ENCODE measurements at regions not wholly inside any gene's neighbourhood (a gene's known extent, or its start where the extent isn't known, plus 50 kb on each side); places are given as distances from the start of the nearest gene placed in this dataset.
A peak's percentile ranks its signal among the peaks of the same experiment; 100 is the strongest.

DNA sequence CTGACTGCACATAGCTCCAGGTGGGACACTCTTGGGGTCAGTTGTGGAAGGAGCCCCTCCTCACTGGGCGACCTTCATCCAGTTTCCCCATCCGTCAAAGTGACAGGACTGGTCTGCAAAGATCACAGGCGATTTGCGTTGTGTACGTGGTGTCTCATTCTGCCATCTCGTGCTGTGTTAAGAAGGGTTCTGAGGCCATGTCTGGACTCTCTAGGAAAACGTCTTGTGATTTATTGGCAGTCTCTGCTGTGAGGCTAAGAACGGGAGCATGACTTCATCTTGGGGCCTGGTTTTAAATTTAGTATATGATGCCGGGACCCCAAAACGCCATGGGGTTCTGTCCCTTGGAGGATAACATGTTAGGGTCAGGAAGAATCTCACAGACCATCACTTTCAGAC lies 65.2 kb upstream of the CIBAR2 start:
- Histone ChIP-seq H3K27ac (no peak overlapping the region), H3K4me3 (no peak overlapping the region), H3K27me3 (no peaks in the 10 kb centered on the region), H3K4me1 (peaks cover 24% of the 10 kb centered on the region in 3 donors), H3K36me3 (no peaks in the 10 kb centered on the region), H3K9me3 (no peaks in the 10 kb centered on the region)
- 84 to 87% methylated on average over 10 of the region's 10 CpGs for WGBS, 2 donors
- DNase-seq, result no peak
- intact Hi-C loops (cut with DNase I), result no loop called here
- no peak for TF ChIP-seq CTCF (IDR thresholded peaks at IDR 0.05)
- no peak for ATAC-seq
- no peak for FAIRE-seq

- no peak for TF ChIP-seq CTCF (IDR thresholded peaks at IDR 0.05)
- peak in 1 of 6 donors; percentile 29 for DNase-seq
- 90 to 93% methylated on average over 14 of the region's 14 CpGs for whole genome bisulfite sequencing, 2 donors
- no peaks in the 10 kb centered on the region for H3K36me3 ChIP-seq
- intact Hi-C loops (cut with DNase I), result no loop called here
- H3K4me3 ChIP-seq, result no peak overlapping the region
- no peaks in the 10 kb centered on the region for H3K27me3 ChIP-seq
- ATAC-seq, result no peak
- no peaks in the 10 kb centered on the region for H3K9me3 ChIP-seq
- H3K4me1 ChIP-seq, result peaks cover 19 to 24% (median 21%) of the 10 kb centered on the region in 3 donors
- no peak for FAIRE-seq
- H3K27ac ChIP-seq, result no peak overlapping the region
These were observed 65.8 kb upstream of the CIBAR2 start for GRCh38 chr16:85178006-85178591.

DNA sequence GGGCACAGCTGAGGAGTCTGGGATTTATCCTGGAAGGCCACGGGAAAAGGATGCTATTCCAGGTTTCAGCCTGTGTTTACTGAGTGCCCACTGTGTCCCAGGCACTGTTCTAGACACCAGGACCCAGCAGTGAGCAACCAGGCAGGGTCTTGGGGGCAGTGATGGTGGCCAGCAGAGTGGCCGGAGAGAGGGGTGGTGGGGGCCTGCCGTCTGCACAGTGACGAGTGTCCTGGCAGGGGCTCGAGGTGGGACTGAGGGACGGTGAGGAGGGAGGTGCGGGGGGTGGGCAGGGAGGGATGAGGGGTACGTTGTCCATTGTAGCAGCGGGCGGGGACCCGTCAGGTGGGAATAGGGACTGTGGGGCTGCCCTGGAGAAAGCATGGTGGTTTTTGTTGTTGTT lies 66.3 kb upstream of the CIBAR2 start:
- Histone ChIP-seq H3K4me3 (no peak overlapping the region), H3K36me3 (no peaks in the 10 kb centered on the region), H3K27me3 (no peaks in the 10 kb centered on the region), H3K9me3 (no peaks in the 10 kb centered on the region), H3K27ac (no peak overlapping the region), H3K4me1 (peaks cover 16 to 19% (median 16%) of the 10 kb centered on the region in 3 donors)
- no peak for TF ChIP-seq CTCF (IDR thresholded peaks at IDR 0.05)
- WGBS, 2 donors, result 90 to 95% methylated on average over 11 of the region's 11 CpGs
- intact Hi-C loops (cut with DNase I), result no loop called here
- FAIRE-seq (no peak), DNase-seq (peak in 1 of 6 donors; percentile 53), ATAC-seq (no peak)

GRCh38 chr16:85179344-85180046 lies 67.2 kb upstream of the CIBAR2 start:
- no peak for TF ChIP-seq CTCF (IDR thresholded peaks at IDR 0.05)
- WGBS, 2 donors, result 83 to 85% methylated on average over 15 of the region's 15 CpGs
- intact Hi-C loops (cut with DNase I), result no loop called here
- DNase-seq (no peak), FAIRE-seq (no peak), ATAC-seq (no peak)
- H3K4me3 ChIP-seq, result no peak overlapping the region
- no peak overlapping the region for H3K27ac ChIP-seq
- H3K9me3 ChIP-seq, result no peaks in the 10 kb centered on the region
- no peaks in the 10 kb centered on the region for H3K36me3 ChIP-seq
- H3K27me3 ChIP-seq, result no peaks in the 10 kb centered on the region
- peaks cover 7 to 11% (median 10%) of the 10 kb centered on the region in 3 donors for H3K4me1 ChIP-seq

All from pancreas (tissue), 10 donors.